BLaER1 treated with 17β-estradiol and CSF1 and Interleukin-3, amounts not matched to agents 10 nM and 100 nM (cell line): ENCODE measurements at regions not wholly inside any gene's neighbourhood (a gene's known extent, or its start where the extent isn't known, plus 50 kb on each side); places are given as distances from the start of the nearest gene placed in this dataset.

Experiments used
- H3K27ac ChIP-seq, 11 experiments: shearing (Covaris generic); formaldehyde crosslinking; 2 replicates each; pipeline ENCODE4 v1.8.1; 2022
- H3K27me3 ChIP-seq, 11 experiments: shearing (Covaris generic); formaldehyde crosslinking; 2 replicates each; pipeline ENCODE4 v1.8.1; 2022
- H3K36me3 ChIP-seq, 11 experiments: shearing (Covaris generic); formaldehyde crosslinking; 2 replicates each; pipeline ENCODE4 v1.8.1; 2022
- H3K4me1 ChIP-seq, 10 experiments: shearing (Covaris generic); formaldehyde crosslinking; 2 replicates each; pipeline ENCODE4 v1.8.1; 2022
- H3K4me2 ChIP-seq, 11 experiments: shearing (Covaris generic); formaldehyde crosslinking; 2 replicates each; pipeline ENCODE4 v1.8.1; 2022
- H3K4me3 ChIP-seq, 10 experiments: shearing (Covaris generic); formaldehyde crosslinking; 2 replicates each; pipeline ENCODE4 v1.8.1; 2022
- H3K9ac ChIP-seq, 11 experiments: shearing (Covaris generic); formaldehyde crosslinking; 2 replicates each; pipeline ENCODE4 v1.8.1; 2022
- H3K9me3 ChIP-seq, 11 experiments: shearing (Covaris generic); formaldehyde crosslinking; replicated peaks in 1 of 11; 2 replicates each; pipeline ENCODE4 v1.8.1; 2022
- H4K20me1 ChIP-seq, 11 experiments: shearing (Covaris generic); formaldehyde crosslinking; 2 replicates each; pipeline ENCODE4 v1.8.1; 2022
- Cebpa-rat ChIP-seq, 11 experiments: shearing (Covaris generic); IDR thresholded peaks; 2 replicates each; pipeline ENCODE4 v1.8.1; 2022

GRCh38 chr17:59451706-59452105 is 113.7 kb upstream of the DHX40 start:
- no peak overlapping the region for H3K27ac ChIP-seq
- no peaks in the 10 kb centered on the region for H4K20me1 ChIP-seq
- no peak overlapping the region for H3K4me3 ChIP-seq

DNA sequence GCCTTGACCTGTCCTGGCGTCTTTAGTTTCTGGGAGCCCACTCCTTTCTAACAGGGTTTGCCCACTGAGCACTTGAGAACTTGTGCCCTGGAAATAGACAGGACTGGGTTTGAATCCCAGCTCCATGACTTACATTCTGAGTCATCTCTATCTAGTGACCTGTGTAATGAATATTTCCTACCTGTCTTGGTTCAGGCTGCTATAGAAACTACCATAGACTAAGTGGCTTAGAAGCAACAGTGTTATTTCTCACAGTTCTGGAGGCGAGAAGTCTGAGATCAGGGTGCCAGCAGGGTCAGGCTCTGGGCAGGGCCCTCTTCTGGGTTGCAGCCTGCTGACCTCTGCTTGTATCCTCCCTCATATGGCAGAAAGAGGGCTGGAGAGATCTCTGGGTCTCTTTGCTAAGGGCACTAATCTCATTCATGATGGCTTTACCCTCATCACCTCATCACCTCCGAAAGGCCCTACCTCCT is 110.7 kb upstream of the DHX40 start:
- H3K9me3 ChIP-seq = no peaks in the 10 kb centered on the region
- TF ChIP-seq Cebpa-rat (IDR thresholded peaks at IDR 0.05) = no peak
- peaks cover 0 to 18% (median 0%) of the 10 kb centered on the region in 10 experiments; a peak in 4 of 20 replicates for H3K4me1 ChIP-seq
- no peaks in the 10 kb centered on the region for H4K20me1 ChIP-seq
- no peak overlapping the region for H3K4me2 ChIP-seq
- H3K36me3 ChIP-seq = no peaks in the 10 kb centered on the region
- H3K4me3 ChIP-seq = no peak overlapping the region
- no peak overlapping the region for H3K9ac ChIP-seq
- H3K27ac ChIP-seq = no peak overlapping the region
- H3K27me3 ChIP-seq = no peaks in the 10 kb centered on the region

More at GRCh38 chr17:59451706-59452105, 113.7 kb upstream of the DHX40 start:
- TF ChIP-seq Cebpa-rat (IDR thresholded peaks at IDR 0.05) = no peak
- H3K36me3 ChIP-seq = no peaks in the 10 kb centered on the region
- H3K9ac ChIP-seq = no peak overlapping the region
- no peak overlapping the region for H3K4me2 ChIP-seq
- peaks cover 0 to 15% (median 0%) of the 10 kb centered on the region in 10 experiments; a peak in 4 of 20 replicates for H3K4me1 ChIP-seq
- no peaks in the 10 kb centered on the region for H3K27me3 ChIP-seq
- no peaks in the 10 kb centered on the region for H3K9me3 ChIP-seq

GRCh38 chr17:59456428-59456827 is 109.0 kb upstream of the DHX40 start:
- Histone ChIP-seq H3K4me1 (peaks cover 0 to 18% (median 0%) of the 10 kb centered on the region in 10 experiments; a peak in 4 of 20 replicates), H3K36me3 (no peaks in the 10 kb centered on the region), H3K4me2 (peak overlapping the region in 2 of 11 experiments; percentile 31 to 46; a peak in 4 of 22 replicates), H3K9ac (no peak overlapping the region), H4K20me1 (no peaks in the 10 kb centered on the region), H3K27me3 (no peaks in the 10 kb centered on the region), H3K27ac (peak overlapping the region in 1 of 11 experiments; percentile 7; a peak in 1 of 22 replicates), H3K4me3 (no peak overlapping the region), H3K9me3 (no peaks in the 10 kb centered on the region)
- TF ChIP-seq Cebpa-rat (IDR thresholded peaks at IDR 0.05) = no peak

DNA sequence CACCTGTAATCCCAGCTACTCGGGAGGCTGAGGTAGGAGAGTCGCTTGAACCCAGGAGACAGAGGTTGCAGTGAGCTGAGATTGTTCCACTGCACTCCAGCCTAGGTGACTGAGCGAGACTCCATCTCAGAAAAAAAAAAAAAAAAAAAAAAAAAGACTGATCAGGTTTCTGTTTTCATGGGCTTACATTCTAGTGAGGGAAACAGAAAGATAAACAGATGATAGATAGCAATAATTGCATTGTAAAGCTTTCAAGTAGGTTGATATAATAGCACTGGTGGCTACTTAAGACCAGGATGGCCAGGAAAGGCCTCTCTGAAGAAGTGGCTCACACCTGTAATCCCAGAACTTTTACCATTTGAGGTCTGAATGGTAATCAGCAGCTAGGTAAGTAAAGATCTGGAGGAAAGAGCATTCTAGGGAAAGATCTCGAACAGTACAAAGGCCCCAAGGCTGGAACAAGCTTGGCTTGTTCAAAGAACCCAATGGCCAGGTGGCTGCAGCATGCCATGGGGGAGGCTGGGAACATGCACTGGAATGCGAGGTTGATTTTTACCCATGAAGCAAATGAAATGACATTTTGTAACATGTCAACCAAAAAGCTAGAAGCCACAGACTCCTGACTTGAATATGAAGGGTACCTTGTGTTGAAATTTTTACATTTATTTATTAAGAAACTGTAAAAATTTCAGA is 108.3 kb upstream of the DHX40 start:
- Histone ChIP-seq H3K9ac (no peak overlapping the region), H3K4me3 (no peak overlapping the region), H3K27ac (peak overlapping the region in 1 of 11 experiments; percentile 7; a peak in 1 of 22 replicates), H3K27me3 (no peaks in the 10 kb centered on the region), H3K4me2 (peak overlapping the region in 2 of 11 experiments; percentile 31 to 46; a peak in 2 of 22 replicates), H3K36me3 (no peaks in the 10 kb centered on the region), H4K20me1 (no peaks in the 10 kb centered on the region), H3K4me1 (peaks cover 0 to 18% (median 0%) of the 10 kb centered on the region in 10 experiments; a peak in 4 of 20 replicates), H3K9me3 (no peaks in the 10 kb centered on the region)
- no peak for TF ChIP-seq Cebpa-rat (IDR thresholded peaks at IDR 0.05)

DNA sequence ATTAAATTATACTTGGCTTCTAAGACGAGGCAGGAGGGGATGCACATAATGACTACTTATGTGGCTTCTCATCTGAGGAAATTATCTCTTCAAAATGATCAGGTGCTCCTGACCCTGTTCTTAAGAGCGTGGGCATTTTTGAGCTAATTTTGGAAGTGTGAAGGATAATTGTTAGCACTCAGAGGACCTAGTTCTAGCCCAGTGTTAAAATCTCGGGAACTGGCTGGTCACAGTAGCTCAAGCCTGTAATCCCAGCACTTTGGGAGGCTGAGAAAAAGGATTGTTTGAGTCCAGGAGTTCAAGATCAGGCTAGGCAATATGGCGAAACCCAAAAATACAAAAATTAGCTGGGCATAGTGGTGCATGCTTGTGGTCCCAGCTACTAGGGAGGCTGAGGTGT is 103.0 kb upstream of the DHX40 start:
- no peak overlapping the region for H3K4me2 ChIP-seq
- no peak overlapping the region for H3K4me3 ChIP-seq
- TF ChIP-seq Cebpa-rat (IDR thresholded peaks at IDR 0.05) = no peak
- no peaks in the 10 kb centered on the region for H3K9me3 ChIP-seq
- H3K9ac ChIP-seq = no peak overlapping the region
- H3K36me3 ChIP-seq = no peaks in the 10 kb centered on the region
- no peaks in the 10 kb centered on the region for H3K27me3 ChIP-seq
- no peaks in the 10 kb centered on the region for H4K20me1 ChIP-seq
- H3K4me1 ChIP-seq = no peaks in the 10 kb centered on the region
- H3K27ac ChIP-seq = no peak overlapping the region

DNA sequence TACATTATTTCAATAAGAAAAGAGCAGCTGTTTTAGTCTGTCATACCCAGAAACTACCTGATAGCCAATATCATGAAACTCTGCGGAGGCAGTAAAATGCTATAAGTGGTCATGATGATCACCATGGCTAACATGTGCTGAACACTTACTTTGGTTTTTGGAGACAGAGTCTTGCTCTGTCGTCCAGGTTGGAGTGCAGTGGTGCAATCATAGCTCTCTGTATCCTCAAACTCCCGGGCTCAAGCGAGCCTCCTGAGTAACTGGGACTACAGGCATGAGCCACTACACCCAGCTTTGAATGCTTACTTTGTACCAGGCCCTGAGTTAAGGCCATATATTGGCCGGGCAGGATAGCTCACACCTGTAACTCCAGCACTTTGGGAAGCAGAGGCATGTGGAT is 101.2 kb upstream of the DHX40 start:
- Histone ChIP-seq H3K4me2 (no peak overlapping the region), H3K36me3 (no peaks in the 10 kb centered on the region), H3K27ac (no peak overlapping the region), H3K9ac (no peak overlapping the region), H3K4me3 (no peak overlapping the region), H3K27me3 (no peaks in the 10 kb centered on the region), H3K4me1 (peaks cover 0 to 4% (median 0%) of the 10 kb centered on the region in 10 experiments; a peak in 1 of 20 replicates), H4K20me1 (no peaks in the 10 kb centered on the region), H3K9me3 (no peaks in the 10 kb centered on the region)
- TF ChIP-seq Cebpa-rat (IDR thresholded peaks at IDR 0.05) = no peak

- Histone ChIP-seq H3K4me2 (no peak overlapping the region), H3K4me3 (no peak overlapping the region), H3K9ac (no peak overlapping the region), H3K27ac (no peak overlapping the region), H3K36me3 (no peaks in the 10 kb centered on the region), H3K9me3 (no peaks in the 10 kb centered on the region), H4K20me1 (no peaks in the 10 kb centered on the region), H3K4me1 (peaks cover 0 to 4% (median 0%) of the 10 kb centered on the region in 10 experiments; a peak in 1 of 20 replicates), H3K27me3 (no peaks in the 10 kb centered on the region)
- no peak for TF ChIP-seq Cebpa-rat (IDR thresholded peaks at IDR 0.05)
Observed at GRCh38 chr17:59465949-59466307, 99.5 kb upstream of the DHX40 start.

DNA sequence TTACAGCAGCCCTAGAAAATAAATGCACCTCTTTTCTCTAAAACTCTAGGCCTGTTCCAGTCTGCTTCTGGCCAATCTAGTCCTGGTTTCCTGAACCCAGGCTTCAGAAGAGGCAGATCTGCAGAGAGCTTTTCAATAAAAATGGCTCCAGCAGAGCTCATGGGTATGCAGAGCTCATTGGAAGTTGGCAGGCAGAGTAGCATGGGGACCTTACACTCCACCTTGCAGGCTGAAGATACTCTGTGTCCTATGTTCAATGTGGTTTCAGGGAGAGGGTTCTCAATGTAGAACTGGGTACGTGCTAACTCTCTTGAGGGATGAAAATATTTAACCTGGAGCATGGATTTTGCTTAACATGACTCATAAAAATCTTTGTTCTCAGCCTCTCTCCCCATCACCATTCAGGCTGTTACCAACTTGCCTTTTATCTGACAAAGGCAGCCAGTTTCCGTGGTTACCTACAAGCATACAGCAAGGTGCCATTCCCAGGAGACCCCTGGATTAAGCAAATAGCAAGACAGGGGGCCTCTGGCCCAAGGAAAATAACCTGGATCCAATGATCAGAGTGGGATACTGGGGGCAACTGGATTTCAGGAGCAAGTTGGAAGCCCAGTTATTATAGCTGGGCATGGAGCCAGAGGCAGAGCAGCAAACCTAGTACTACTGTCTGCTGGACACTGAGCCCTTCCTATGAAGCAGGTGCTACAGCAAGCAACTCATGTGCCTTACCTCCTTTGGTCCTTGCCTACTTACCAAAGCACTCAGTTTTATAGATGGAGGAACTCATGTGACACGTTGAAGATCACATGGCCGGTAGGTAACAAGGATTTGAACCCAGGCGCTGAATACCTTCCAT is 98.2 kb upstream of the DHX40 start:
- Histone ChIP-seq H3K4me1 (peaks cover 0 to 4% (median 0%) of the 10 kb centered on the region in 10 experiments; a peak in 1 of 20 replicates), H3K4me2 (no peak overlapping the region), H3K36me3 (no peaks in the 10 kb centered on the region), H3K4me3 (no peak overlapping the region), H3K9ac (no peak overlapping the region), H4K20me1 (no peaks in the 10 kb centered on the region), H3K27me3 (no peaks in the 10 kb centered on the region), H3K27ac (no peak overlapping the region), H3K9me3 (no peaks in the 10 kb centered on the region)
- no peak for TF ChIP-seq Cebpa-rat (IDR thresholded peaks at IDR 0.05)

- no peak overlapping the region for H3K9ac ChIP-seq
- H4K20me1 ChIP-seq = no peaks in the 10 kb centered on the region
- H3K27ac ChIP-seq = no peak overlapping the region
- no peaks in the 10 kb centered on the region for H3K27me3 ChIP-seq
- H3K9me3 ChIP-seq = no peaks in the 10 kb centered on the region
- peaks cover 0 to 4% (median 0%) of the 10 kb centered on the region in 10 experiments; a peak in 1 of 20 replicates for H3K4me1 ChIP-seq
- no peak overlapping the region for H3K4me3 ChIP-seq
- H3K4me2 ChIP-seq = no peak overlapping the region
- no peak for TF ChIP-seq Cebpa-rat (IDR thresholded peaks at IDR 0.05)
- H3K36me3 ChIP-seq = no peaks in the 10 kb centered on the region
Observed at GRCh38 chr17:59469786-59470485, 95.5 kb upstream of the DHX40 start.
